GM12878 (cell line): ENCODE measurements at regions not wholly inside any gene's neighbourhood (a gene's known extent, or its start where the extent isn't known, plus 50 kb on each side); places are given as distances from the start of the nearest gene placed in this dataset.

Experiments
- ATAC-seq: fragments of 200-7000 bp; cut with Tn5 transposase; 3 replicates; pipeline ENCODE4 v1.9.1; 2020; ENCODE audit warnings: mild to moderate bottlenecking, moderate library complexity
- BruUV-seq: library from RNA; stranded (reverse); fragments of 400-500 nt; replicated peaks from 2 replicates; lab custom pipeline; 2021; lab: Mats Ljungman, UMichigan
- CTCF ChIA-PET: fragments of 300-600 bp; sonication (Branson Sonifier 250); formaldehyde crosslinking; extraction: SDS; loops from one replicate; lab custom pipeline; 2021; ENCODE audit warnings: inconsistent platforms; lab: Yijun Ruan, JAX
- POLR2A ChIA-PET: fragments of 350-600 bp; formaldehyde crosslinking; extraction: SDS; loops from one replicate; lab custom pipeline; 2021; ENCODE audit warnings: inconsistent platforms; lab: Charles Lee
- RAD21 ChIA-PET: fragments of 300-600 bp; sonication (Branson Sonifier 250); formaldehyde crosslinking; loops from one replicate; lab custom pipeline; 2023; ENCODE audit warnings: antibody characterized with exemption; ENCODE audit not compliant: unreplicated experiment; lab: Charles Lee
- SMC1A ChIA-PET: fragments of 300-600 bp; sonication (Branson Sonifier 250); formaldehyde crosslinking; loops from one replicate; lab custom pipeline; 2023; ENCODE audit not compliant: unreplicated experiment, uncharacterized antibody; lab: Charles Lee
- DNase-seq: peaks from one replicate; pipeline ENCODE4 v3.0.0-alpha.2; 2011; ENCODE audit warnings: low read depth, low spot score
- FAIRE-seq: peaks from 3 replicates; lab custom pipeline; 2011; peaks lifted over from hg19 to GRCh38; lab: Jason Lieb, UNC
- H2AFZ ChIP-seq: 2 replicates; pipeline ENCODE4 v1.6.0; 2011; ENCODE audit warnings: low read depth, low read length, control low read depth; ENCODE audit not compliant: control insufficient read depth
- H3K27ac ChIP-seq: 2 replicates; pipeline ENCODE4 v1.5.1; 2011; ENCODE audit warnings: control low read depth; ENCODE audit not compliant: control insufficient read depth, insufficient read depth
- H3K27me3 ChIP-seq, 2 experiments: replicated peaks in 1 of 2; 2 replicates each; pipeline versions ENCODE4 v1.6.0 to v1.6.1; 2011; ENCODE audit warnings: low read length in 1 of 2; ENCODE audit not compliant: control insufficient read depth in 2 of 2, insufficient read depth in 2 of 2
- H3K36me3 ChIP-seq, 2 experiments: 2 replicates each; pipeline ENCODE4 v1.5.1; 2011; ENCODE audit warnings: low read length in 1 of 2; ENCODE audit not compliant: control insufficient read depth in 2 of 2, insufficient read depth in 2 of 2
- H3K4me1 ChIP-seq: 2 replicates; pipeline ENCODE4 v1.6.1; 2011; ENCODE audit warnings: mild to moderate bottlenecking, low read length, moderate library complexity, mixed read lengths; ENCODE audit not compliant: control insufficient read depth, insufficient read depth
- H3K4me2 ChIP-seq: 2 replicates; pipeline ENCODE4 v1.6.0; 2011; ENCODE audit warnings: control low read depth; ENCODE audit not compliant: control insufficient read depth, insufficient read depth
- H3K4me3 ChIP-seq: fragments of 200-600 bp; sonication (generic); 2 replicates; pipeline ENCODE4 v1.5.1; 2016
- H3K79me2 ChIP-seq: 2 replicates; pipeline ENCODE4 v1.6.0; 2011; ENCODE audit warnings: low read length; ENCODE audit not compliant: control insufficient read depth, insufficient read depth
- H3K9ac ChIP-seq: 2 replicates; pipeline ENCODE4 v1.8.0; 2011; ENCODE audit warnings: low read length, control low read depth, mixed read lengths; ENCODE audit not compliant: control insufficient read depth, insufficient read depth
- H3K9me3 ChIP-seq: replicated peaks from 3 replicates; pipeline ENCODE4 v1.5.1; 2011; ENCODE audit warnings: mild to moderate bottlenecking, low read length; ENCODE audit not compliant: control insufficient read depth, insufficient read depth
- H4K20me1 ChIP-seq: 2 replicates; pipeline ENCODE4 v1.6.0; 2011; ENCODE audit not compliant: control insufficient read depth, insufficient read depth
- BRCA1 ChIP-seq: IDR thresholded peaks from 2 replicates; pipeline ENCODE4 v1.6.1; 2011; ENCODE audit warnings: low read depth, low read length, improper control_type of control experiment
- FOXK2 ChIP-seq: fragments of 450-650 bp; IDR thresholded peaks from 2 replicates; pipeline ENCODE4 v1.6.1; 2017; ENCODE audit warnings: mild to moderate bottlenecking, moderate library complexity
- GABPA ChIP-seq: IDR thresholded peaks from 2 replicates; pipeline ENCODE4 v1.6.1; 2014; ENCODE audit warnings: antibody characterized with exemption, low read depth, mild to moderate bottlenecking, inconsistent platforms
- HDGF ChIP-seq: fragments of 450-650 bp; IDR thresholded peaks from 2 replicates; pipeline ENCODE4 v1.6.1; 2016; ENCODE audit warnings: antibody characterized with exemption
- NRF1 ChIP-seq: conservative IDR thresholded peaks from 2 replicates; pipeline ENCODE4 v1.6.1; 2011; ENCODE audit warnings: mild to moderate bottlenecking, low read depth, low read length, improper control_type of control experiment
- PAX5 ChIP-seq: IDR thresholded peaks from 2 replicates; pipeline ENCODE4 v1.6.1; 2011; ENCODE audit warnings: low read depth, low read length, borderline replicate concordance
- POU2F2 ChIP-seq: IDR thresholded peaks from 3 replicates; pipeline ENCODE4 v1.6.1; 2011; ENCODE audit warnings: low read depth, mild to moderate bottlenecking, low read length, borderline replicate concordance
- RCOR1 ChIP-seq: conservative IDR thresholded peaks from 2 replicates; pipeline ENCODE4 v1.6.1; 2012; ENCODE audit warnings: low read depth, low read length, improper control_type of control experiment
- SPI1 ChIP-seq: IDR thresholded peaks from 2 replicates; pipeline ENCODE4 v1.6.1; 2011; ENCODE audit warnings: low read depth, mild to moderate bottlenecking, low read length, moderate library complexity, borderline replicate concordance; ENCODE audit not compliant: insufficient read depth
- WGBS: methylation state at CpG from one replicate; pipeline ENCODE4 v1.1.6; 2016; ENCODE audit warnings: low lambda C conversion rate; ENCODE audit not compliant: insufficient replicate concordance, insufficient coverage; ENCODE audit errors: missing lambda C conversion rate; 5-methylcytosine and 5-hydroxymethylcytosine counted together
- in situ Hi-C: fragments of 300-500 bp; cut with MboI; formaldehyde crosslinking; loops from 9 replicates; pipeline ENCODE4 v1.14.3; 2018; ENCODE audit warnings: mixed read lengths
- intact Hi-C: fragments of 100-400 bp; cut with micrococcal nuclease; formaldehyde crosslinking; loops from one replicate; pipeline ENCODE4 v1.14.2; 2022; ENCODE audit not compliant: unreplicated experiment
- TF ChIP-seq, protein P1 (sequence below): fragments of 450-650 bp; IDR thresholded peaks from 2 replicates; pipeline ENCODE4 v1.6.1; 2017; ENCODE audit warnings: mild to moderate bottlenecking, moderate library complexity

DNA sequence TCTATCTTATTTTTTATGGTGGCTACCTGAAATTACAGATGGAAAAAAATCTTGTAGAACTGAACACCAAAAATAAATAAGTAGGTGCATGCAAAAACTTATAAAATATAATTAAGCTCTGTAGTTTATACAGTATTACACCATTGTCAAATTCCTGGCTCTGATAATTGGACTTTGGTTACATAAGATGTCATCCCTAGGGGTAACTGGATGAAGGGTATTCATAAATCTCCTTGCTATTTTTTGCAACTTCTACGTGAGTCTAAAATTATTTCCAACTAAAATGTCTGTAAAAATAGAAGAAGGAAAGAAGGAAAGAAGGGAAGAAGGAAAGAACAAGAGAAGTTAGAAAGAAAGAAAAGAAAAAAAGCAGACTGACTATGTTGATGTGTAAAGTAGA is 716.6 kb downstream of the BCL11B start (continued):
- TF ChIP-seq NRF1: no peak
- no peak for TF ChIP-seq HDGF
- no peak for TF ChIP-seq SPI1
- TF ChIP-seq, protein P1, sequence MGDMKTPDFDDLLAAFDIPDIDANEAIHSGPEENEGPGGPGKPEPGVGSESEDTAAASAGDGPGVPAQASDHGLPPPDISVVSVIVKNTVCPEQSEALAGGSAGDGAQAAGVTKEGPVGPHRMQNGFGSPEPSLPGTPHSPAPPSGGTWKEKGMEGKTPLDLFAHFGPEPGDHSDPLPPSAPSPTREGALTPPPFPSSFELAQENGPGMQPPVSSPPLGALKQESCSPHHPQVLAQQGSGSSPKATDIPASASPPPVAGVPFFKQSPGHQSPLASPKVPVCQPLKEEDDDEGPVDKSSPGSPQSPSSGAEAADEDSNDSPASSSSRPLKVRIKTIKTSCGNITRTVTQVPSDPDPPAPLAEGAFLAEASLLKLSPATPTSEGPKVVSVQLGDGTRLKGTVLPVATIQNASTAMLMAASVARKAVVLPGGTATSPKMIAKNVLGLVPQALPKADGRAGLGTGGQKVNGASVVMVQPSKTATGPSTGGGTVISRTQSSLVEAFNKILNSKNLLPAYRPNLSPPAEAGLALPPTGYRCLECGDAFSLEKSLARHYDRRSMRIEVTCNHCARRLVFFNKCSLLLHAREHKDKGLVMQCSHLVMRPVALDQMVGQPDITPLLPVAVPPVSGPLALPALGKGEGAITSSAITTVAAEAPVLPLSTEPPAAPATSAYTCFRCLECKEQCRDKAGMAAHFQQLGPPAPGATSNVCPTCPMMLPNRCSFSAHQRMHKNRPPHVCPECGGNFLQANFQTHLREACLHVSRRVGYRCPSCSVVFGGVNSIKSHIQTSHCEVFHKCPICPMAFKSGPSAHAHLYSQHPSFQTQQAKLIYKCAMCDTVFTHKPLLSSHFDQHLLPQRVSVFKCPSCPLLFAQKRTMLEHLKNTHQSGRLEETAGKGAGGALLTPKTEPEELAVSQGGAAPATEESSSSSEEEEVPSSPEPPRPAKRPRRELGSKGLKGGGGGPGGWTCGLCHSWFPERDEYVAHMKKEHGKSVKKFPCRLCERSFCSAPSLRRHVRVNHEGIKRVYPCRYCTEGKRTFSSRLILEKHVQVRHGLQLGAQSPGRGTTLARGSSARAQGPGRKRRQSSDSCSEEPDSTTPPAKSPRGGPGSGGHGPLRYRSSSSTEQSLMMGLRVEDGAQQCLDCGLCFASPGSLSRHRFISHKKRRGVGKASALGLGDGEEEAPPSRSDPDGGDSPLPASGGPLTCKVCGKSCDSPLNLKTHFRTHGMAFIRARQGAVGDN: no peak
- no peak for TF ChIP-seq PAX5
- TF ChIP-seq RCOR1: no peak
- TF ChIP-seq POU2F2: no peak
- TF ChIP-seq, all 136 proteins: peak for 0

GRCh38 chr14:98564006-98564405 is 708.0 kb downstream of the BCL11B start:
- Histone ChIP-seq H3K4me2 (no peak overlapping the region), H3K9ac (no peak overlapping the region), H3K9me3 (no peaks in the 10 kb centered on the region; the same call in 2 of the 3 replicates), H4K20me1 (no peaks in the 10 kb centered on the region), H3K4me1 (no peaks in the 10 kb centered on the region), H3K27ac (no peak overlapping the region), H3K4me3 (no peak overlapping the region), H3K36me3 (no peaks in the 10 kb centered on the region), H3K27me3 (no peaks in the 10 kb centered on the region)
- BruUV-seq: no TSS peak
- ChIA-PET CTCF (no interaction called here), RAD21 (no interaction called here)
- 0% methylated on average over 5 of the region's 5 CpGs for WGBS
- ATAC-seq: no peak
- in situ Hi-C loops: no loop called here
- no peak for DNase-seq
- TF ChIP-seq FOXK2: no peak
- TF ChIP-seq GABPA: no peak
- no peak for TF ChIP-seq BRCA1
- TF ChIP-seq, all 136 proteins: peak for 0
- Histone ChIP-seq H2AFZ (no peak overlapping the region), H3K79me2 (no peaks in the 10 kb centered on the region)
- intact Hi-C loops: no loop called here
- POLR2A ChIA-PET: no interaction called here
- SMC1A ChIA-PET: no interaction called here
- no peak for FAIRE-seq
